Neural progenitor cell (in vitro differentiated cells): ENCODE measurements at regions not wholly inside any gene's neighbourhood (a gene's known extent, or its start where the extent isn't known, plus 50 kb on each side); places are given as distances from the start of the nearest gene placed in this dataset.

Experiments
- DNase-seq: peaks from one replicate; pipeline ENCODE4 v3.0.0-alpha.2; 2016; ENCODE audit warnings: low spot score
- H2AFZ ChIP-seq: fragments of 200-600 bp; sonication (generic); replicated peaks from 2 replicates; pipeline ENCODE4 v1.6.1; 2016; ENCODE audit warnings: antibody characterized with exemption
- H3F3A ChIP-seq: fragments of 200-600 bp; sonication (generic); 2 replicates; pipeline ENCODE4 v1.6.1; 2016; ENCODE audit warnings: antibody characterized with exemption, low read depth
- H3K27ac ChIP-seq: fragments of 200-600 bp; sonication (generic); 2 replicates; pipeline ENCODE4 v1.5.1; 2016; ENCODE audit warnings: mild to moderate bottlenecking
- H3K27me3 ChIP-seq: fragments of 200-600 bp; sonication (generic); 2 replicates; pipeline ENCODE4 v1.6.1; 2016; ENCODE audit warnings: mild to moderate bottlenecking, moderate library complexity
- H3K36me3 ChIP-seq: fragments of 200-600 bp; sonication (generic); 2 replicates; pipeline ENCODE4 v1.5.1; 2016
- H3K4me1 ChIP-seq: fragments of 200-600 bp; sonication (generic); 2 replicates; pipeline ENCODE4 v1.6.1; 2016; ENCODE audit warnings: mixed run types
- H3K4me2 ChIP-seq: fragments of 200-600 bp; sonication (generic); 2 replicates; pipeline ENCODE4 v1.6.1; 2016
- H3K4me3 ChIP-seq: fragments of 200-600 bp; sonication (generic); 2 replicates; pipeline ENCODE4 v1.5.1; 2016
- H3K79me2 ChIP-seq: fragments of 200-600 bp; sonication (generic); 2 replicates; pipeline ENCODE4 v1.6.1; 2016; ENCODE audit warnings: low read depth
- H3K9ac ChIP-seq: fragments of 200-600 bp; sonication (generic); 2 replicates; pipeline ENCODE4 v1.6.1; 2016
- H3K9me3 ChIP-seq: fragments of 200-600 bp; sonication (generic); 2 replicates; pipeline ENCODE4 v1.5.1; 2016; ENCODE audit warnings: low read depth
- H4K20me1 ChIP-seq: fragments of 200-600 bp; sonication (generic); 2 replicates; pipeline ENCODE4 v1.6.1; 2016; ENCODE audit warnings: low read depth
- H3K27ac Mint-ChIP-seq: 3 replicates; pipeline ENCODE4 v1.8.0; 2021; ENCODE audit warnings: mixed read lengths
- H3K27me3 Mint-ChIP-seq: 2 replicates; pipeline ENCODE4 v1.8.0; 2022; ENCODE audit warnings: low read depth, mild to moderate bottlenecking, inconsistent platforms, moderate library complexity, mixed read lengths; ENCODE audit not compliant: insufficient read depth
- H3K36me3 Mint-ChIP-seq: 3 replicates; pipeline ENCODE4 v1.8.0; 2021; ENCODE audit warnings: mixed read lengths
- H3K4me1 Mint-ChIP-seq: 3 replicates; pipeline ENCODE4 v1.8.0; 2021; ENCODE audit warnings: mixed read lengths
- H3K4me3 Mint-ChIP-seq: 3 replicates; pipeline ENCODE4 v1.8.0; 2021; ENCODE audit warnings: mild to moderate bottlenecking, moderate library complexity, mixed read lengths
- H3K9me3 Mint-ChIP-seq: 3 replicates; pipeline ENCODE4 v1.8.0; 2020; ENCODE audit warnings: mixed read lengths
- EZH2 ChIP-seq: fragments of 200-600 bp; sonication (generic); IDR thresholded peaks from 2 replicates; pipeline ENCODE4 v1.6.1; 2017; ENCODE audit warnings: antibody characterized with exemption, mild to moderate bottlenecking, moderate library complexity
- EZH2phosphoT487 ChIP-seq: fragments of 200-600 bp; sonication (generic); IDR thresholded peaks from 2 replicates; pipeline ENCODE4 v1.6.1; 2017; ENCODE audit warnings: antibody characterized with exemption
- TF ChIP-seq, protein P1 (sequence below): fragments of 200-600 bp; sonication (generic); IDR thresholded peaks from 2 replicates; pipeline ENCODE4 v1.5.1; 2017; ENCODE audit warnings: antibody characterized with exemption, mild to moderate bottlenecking

- DNase-seq: no peak
- Mint-ChIP-seq H3K27me3 (no peaks in the 10 kb centered on the region), H3K27ac (peak overlapping the region; percentile 15), H3K9me3 (peaks cover 6% of the 10 kb centered on the region), H3K4me3 (no peak overlapping the region), H3K36me3 (no peaks in the 10 kb centered on the region), H3K4me1 (peaks cover 34% of the 10 kb centered on the region)
- no peak overlapping the region for H3K4me3 ChIP-seq
- no peak overlapping the region for H3K27ac ChIP-seq
- TF ChIP-seq EZH2phosphoT487 (no peak), EZH2 (no peak)
- TF ChIP-seq, protein P1, sequence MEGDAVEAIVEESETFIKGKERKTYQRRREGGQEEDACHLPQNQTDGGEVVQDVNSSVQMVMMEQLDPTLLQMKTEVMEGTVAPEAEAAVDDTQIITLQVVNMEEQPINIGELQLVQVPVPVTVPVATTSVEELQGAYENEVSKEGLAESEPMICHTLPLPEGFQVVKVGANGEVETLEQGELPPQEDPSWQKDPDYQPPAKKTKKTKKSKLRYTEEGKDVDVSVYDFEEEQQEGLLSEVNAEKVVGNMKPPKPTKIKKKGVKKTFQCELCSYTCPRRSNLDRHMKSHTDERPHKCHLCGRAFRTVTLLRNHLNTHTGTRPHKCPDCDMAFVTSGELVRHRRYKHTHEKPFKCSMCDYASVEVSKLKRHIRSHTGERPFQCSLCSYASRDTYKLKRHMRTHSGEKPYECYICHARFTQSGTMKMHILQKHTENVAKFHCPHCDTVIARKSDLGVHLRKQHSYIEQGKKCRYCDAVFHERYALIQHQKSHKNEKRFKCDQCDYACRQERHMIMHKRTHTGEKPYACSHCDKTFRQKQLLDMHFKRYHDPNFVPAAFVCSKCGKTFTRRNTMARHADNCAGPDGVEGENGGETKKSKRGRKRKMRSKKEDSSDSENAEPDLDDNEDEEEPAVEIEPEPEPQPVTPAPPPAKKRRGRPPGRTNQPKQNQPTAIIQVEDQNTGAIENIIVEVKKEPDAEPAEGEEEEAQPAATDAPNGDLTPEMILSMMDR: no peak
- no peaks in the 10 kb centered on the region for H3K79me2 ChIP-seq
- H3K27me3 ChIP-seq: no peaks in the 10 kb centered on the region
- no peak overlapping the region for H3K9ac ChIP-seq
- no peaks in the 10 kb centered on the region for H3K9me3 ChIP-seq
- no peaks in the 10 kb centered on the region for H3K36me3 ChIP-seq
- H2AFZ ChIP-seq: no peak overlapping the region
- H3F3A ChIP-seq: no peaks in the 10 kb centered on the region
- no peaks in the 10 kb centered on the region for H4K20me1 ChIP-seq
- H3K4me2 ChIP-seq: no peak overlapping the region
- no peaks in the 10 kb centered on the region for H3K4me1 ChIP-seq
These were observed 133.3 kb downstream of the MACROH2A1 start for GRCh38 chr5:135265497-135266302.

DNA sequence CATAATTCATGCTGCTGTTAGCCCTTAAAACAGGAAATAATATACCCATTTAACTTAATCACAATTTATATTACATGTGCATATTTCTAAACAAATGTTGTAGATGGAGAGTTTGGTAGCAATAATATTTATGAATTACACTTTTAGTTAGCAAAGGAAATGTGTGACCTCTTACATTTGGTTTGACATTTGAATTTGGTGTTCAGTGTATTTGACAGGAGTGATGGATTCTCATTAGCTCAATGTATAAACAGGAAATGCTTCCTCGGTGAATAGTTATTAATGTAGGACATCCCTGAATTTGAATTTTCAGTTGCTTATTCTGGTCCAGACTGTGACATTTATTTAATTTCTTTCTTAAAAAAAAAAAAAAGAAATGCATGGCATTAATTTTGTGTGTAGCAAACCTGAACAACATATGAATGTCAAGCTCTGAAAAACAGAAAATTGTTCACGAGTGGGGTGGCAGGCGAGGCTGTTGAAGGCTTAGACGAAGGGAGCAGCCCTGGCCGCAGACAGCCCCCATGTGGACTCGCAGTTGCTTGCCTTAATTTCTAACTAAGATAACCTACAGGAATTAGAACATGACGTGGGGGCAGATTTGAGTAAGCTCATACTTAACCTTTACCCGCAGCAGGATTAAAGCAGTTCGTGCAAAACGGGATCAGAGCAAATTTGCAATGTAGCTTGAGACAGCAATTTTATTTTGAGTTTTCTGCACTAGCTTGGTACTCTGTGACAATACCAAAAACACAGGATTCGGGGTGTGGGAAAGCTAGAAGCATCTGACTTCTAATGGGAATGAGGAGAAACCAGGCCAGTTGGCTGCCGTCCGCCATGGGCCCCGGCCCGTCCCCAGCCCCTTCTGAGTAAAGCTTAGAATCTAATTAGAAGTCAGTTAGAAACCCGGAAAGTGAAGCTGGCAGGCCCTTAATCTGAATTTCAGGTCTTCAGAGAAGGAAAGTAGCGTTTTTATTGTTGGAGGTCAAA is 134.3 kb downstream of the MACROH2A1 start:
- peaks cover 14% of the 10 kb centered on the region for H3K9me3 Mint-ChIP-seq
- no peaks in the 10 kb centered on the region for H3K27me3 Mint-ChIP-seq
- no peaks in the 10 kb centered on the region for H3K36me3 Mint-ChIP-seq
- no peak overlapping the region for H3K27ac ChIP-seq
- DNase-seq: no peak
- H3K4me2 ChIP-seq: no peak overlapping the region
- peak overlapping the region; percentile 28 for H3K4me3 Mint-ChIP-seq
- H3K36me3 ChIP-seq: no peaks in the 10 kb centered on the region
- peaks cover 30% of the 10 kb centered on the region for H3K4me1 Mint-ChIP-seq
- TF ChIP-seq EZH2: no peak
- no peak for TF ChIP-seq EZH2phosphoT487
- TF ChIP-seq, protein P1: no peak
- no peaks in the 10 kb centered on the region for H3K79me2 ChIP-seq
- no peaks in the 10 kb centered on the region for H3F3A ChIP-seq
- H3K27ac Mint-ChIP-seq: no peak overlapping the region
- H3K9me3 ChIP-seq: no peaks in the 10 kb centered on the region
- no peak overlapping the region for H3K9ac ChIP-seq
- H3K27me3 ChIP-seq: no peaks in the 10 kb centered on the region
- H4K20me1 ChIP-seq: no peaks in the 10 kb centered on the region
- no peaks in the 10 kb centered on the region for H3K4me1 ChIP-seq
- no peak overlapping the region for H3K4me3 ChIP-seq
- no peak overlapping the region for H2AFZ ChIP-seq

DNA sequence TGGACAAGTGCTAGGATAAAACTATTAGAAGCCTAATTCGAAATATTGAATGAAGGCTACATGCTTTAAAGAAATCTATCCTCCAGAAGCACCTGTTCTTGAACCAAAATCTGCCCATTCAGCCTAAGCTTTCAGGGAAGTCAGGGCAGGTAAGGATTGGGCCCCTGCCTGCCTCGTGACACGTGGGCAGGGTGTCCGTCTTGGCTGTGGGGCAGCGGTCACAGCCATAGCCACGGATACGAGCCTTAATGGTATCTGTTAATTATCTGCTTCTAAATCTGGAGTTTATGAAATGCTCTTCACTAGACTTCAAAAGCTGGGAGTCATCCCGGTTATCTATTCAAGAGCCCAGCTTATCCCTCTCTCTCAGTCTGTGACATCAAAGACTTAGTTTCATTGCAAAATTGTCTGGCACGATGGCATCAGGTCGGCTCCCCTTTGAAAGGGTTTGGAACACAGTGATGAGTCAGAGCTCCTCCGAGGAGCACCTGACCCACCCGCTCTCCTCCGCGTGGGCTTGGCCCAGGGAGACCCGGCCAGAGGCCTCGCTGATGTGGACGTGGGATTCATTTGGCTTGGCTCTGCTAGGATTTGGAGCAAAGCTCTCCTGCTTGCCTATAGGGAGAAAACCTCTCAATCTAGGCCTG is 135.9 kb downstream of the MACROH2A1 start:
- peaks cover 25% of the 10 kb centered on the region for H3K4me1 Mint-ChIP-seq
- Histone ChIP-seq H3K9ac (no peak overlapping the region), H3K27me3 (no peaks in the 10 kb centered on the region), H3K4me3 (no peak overlapping the region), H3K4me2 (no peak overlapping the region), H3K4me1 (no peaks in the 10 kb centered on the region), H3K27ac (no peak overlapping the region), H2AFZ (no peak overlapping the region), H3F3A (no peaks in the 10 kb centered on the region), H3K36me3 (no peaks in the 10 kb centered on the region), H3K79me2 (no peaks in the 10 kb centered on the region), H3K9me3 (no peaks in the 10 kb centered on the region), H4K20me1 (no peaks in the 10 kb centered on the region)
- no peak for DNase-seq
- peaks cover 2% of the 10 kb centered on the region for H3K27me3 Mint-ChIP-seq
- H3K4me3 Mint-ChIP-seq: no peak overlapping the region
- peaks cover 16% of the 10 kb centered on the region for H3K9me3 Mint-ChIP-seq
- no peaks in the 10 kb centered on the region for H3K36me3 Mint-ChIP-seq
- TF ChIP-seq, protein P1: no peak
- TF ChIP-seq EZH2: no peak
- no peak for TF ChIP-seq EZH2phosphoT487
- H3K27ac Mint-ChIP-seq: no peak overlapping the region
